Pancreas (tissue), 10 donors: ENCODE measurements at regions not wholly inside any gene's neighbourhood (a gene's known extent, or its start where the extent isn't known, plus 50 kb on each side); places are given as distances from the start of the nearest gene placed in this dataset.

Experiments used
- ATAC-seq, 4 donors: fragments of 200-7000 bp; cut with Tn5 transposase; one replicate each; pipeline versions ENCODE4 v1.8.0 to v1.9.1; 2020; ENCODE audit warnings: mild to moderate bottlenecking in 4 of 4, moderate library complexity in 4 of 4
- DNase-seq, 6 donors: peaks; one replicate each; pipeline ENCODE4 v3.0.0-alpha.2; 2020
- FAIRE-seq: peaks from 2 replicates; lab custom pipeline; 2012; peaks lifted over from hg19 to GRCh38; lab: Jason Lieb, UNC
- H3K27ac ChIP-seq, 4 donors: fragments of 200-600 bp; sonication (generic); 1 replicate in 3 of 4; 2 replicates in 1 of 4; pipeline versions ENCODE4 v1.5.0 to v1.8.0; 2020
- H3K27me3 ChIP-seq, 4 donors: fragments of 200-600 bp; one replicate each; pipeline ENCODE4 v1.8.0; 2021
- H3K36me3 ChIP-seq, 3 donors: fragments of 200-600 bp; sonication (generic) in 1 of 3; one replicate each; pipeline versions ENCODE4 v1.5.0 to v1.8.0; 2020 to 2021
- H3K4me1 ChIP-seq, 3 donors: fragments of 200-600 bp; one replicate each; pipeline ENCODE4 v1.8.0; 2021
- H3K4me3 ChIP-seq, 4 donors: fragments of 200-600 bp; sonication (generic) in 2 of 4; one replicate each; pipeline versions ENCODE4 v1.5.0 to v1.8.0; 2020 to 2021
- H3K9me3 ChIP-seq, 4 donors: fragments of 200-600 bp; one replicate each; pipeline ENCODE4 v1.8.0; 2021
- WGBS, 2 donors: extraction: QIAGEN DNeasy Blood & Tissue Kit; methylation state at CpG; one replicate each; pipeline ENCODE4 v1.1.7; 2013; 5-methylcytosine and 5-hydroxymethylcytosine counted together
- intact Hi-C, 3 donors: fragments of 100-400 bp; cut with DNase I; formaldehyde crosslinking; loops; one replicate each; pipeline versions ENCODE4 v1.11.1 to v1.14.2; 2022
- TF ChIP-seq, protein P1 (sequence below), 4 donors: fragments of 200-600 bp; sonication (generic) in 3 of 4; IDR thresholded peaks; one replicate each; pipeline versions ENCODE4 v1.5.0 to v1.8.0; 2021; ENCODE audit warnings: antibody characterized with exemption in 4 of 4
- donor health status: healthy with polysubstance abuse.
- donor health status: DM: no; HTN: no; CAD: no; lungs with moderate emphysema.
- donor health status: DM: no; HTN: no; CAD: no.
- donor health status: control.
- donor health status: control.
- donor health status: Bipolar disorder and iron deficiency.
- donor health status: DM: yes; HTN: yes; CAD: no.
- donor health status: DM: no; HTN: no; CAD: no.
- donor health status: DM: no; HTN: no; CAD: no.
- donor health status: DM: yes; HTN: yes; CAD: no.

DNA sequence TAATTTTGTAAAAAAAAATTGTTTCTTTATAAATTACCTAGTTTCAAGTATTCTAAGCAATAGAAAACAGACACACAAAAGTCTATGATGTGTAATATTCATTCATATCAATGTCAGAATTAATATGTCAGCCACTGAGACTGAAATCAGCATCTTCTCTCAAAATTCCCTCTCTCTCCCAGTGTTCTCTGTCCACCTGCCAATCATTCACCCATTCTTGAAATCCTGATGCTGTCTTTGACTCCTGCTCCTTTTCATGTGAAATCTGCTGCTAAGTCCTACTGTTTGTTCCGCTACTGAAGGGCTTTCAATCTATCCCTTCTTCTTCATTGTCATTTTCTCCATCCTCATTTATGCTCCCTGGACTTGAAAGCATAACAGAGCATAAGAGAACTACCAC lies 257.9 kb downstream of the SATB2 start:
- no peak for FAIRE-seq
- TF ChIP-seq, protein P1, sequence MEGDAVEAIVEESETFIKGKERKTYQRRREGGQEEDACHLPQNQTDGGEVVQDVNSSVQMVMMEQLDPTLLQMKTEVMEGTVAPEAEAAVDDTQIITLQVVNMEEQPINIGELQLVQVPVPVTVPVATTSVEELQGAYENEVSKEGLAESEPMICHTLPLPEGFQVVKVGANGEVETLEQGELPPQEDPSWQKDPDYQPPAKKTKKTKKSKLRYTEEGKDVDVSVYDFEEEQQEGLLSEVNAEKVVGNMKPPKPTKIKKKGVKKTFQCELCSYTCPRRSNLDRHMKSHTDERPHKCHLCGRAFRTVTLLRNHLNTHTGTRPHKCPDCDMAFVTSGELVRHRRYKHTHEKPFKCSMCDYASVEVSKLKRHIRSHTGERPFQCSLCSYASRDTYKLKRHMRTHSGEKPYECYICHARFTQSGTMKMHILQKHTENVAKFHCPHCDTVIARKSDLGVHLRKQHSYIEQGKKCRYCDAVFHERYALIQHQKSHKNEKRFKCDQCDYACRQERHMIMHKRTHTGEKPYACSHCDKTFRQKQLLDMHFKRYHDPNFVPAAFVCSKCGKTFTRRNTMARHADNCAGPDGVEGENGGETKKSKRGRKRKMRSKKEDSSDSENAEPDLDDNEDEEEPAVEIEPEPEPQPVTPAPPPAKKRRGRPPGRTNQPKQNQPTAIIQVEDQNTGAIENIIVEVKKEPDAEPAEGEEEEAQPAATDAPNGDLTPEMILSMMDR (IDR thresholded peaks at IDR 0.05), result no peak

DNA sequence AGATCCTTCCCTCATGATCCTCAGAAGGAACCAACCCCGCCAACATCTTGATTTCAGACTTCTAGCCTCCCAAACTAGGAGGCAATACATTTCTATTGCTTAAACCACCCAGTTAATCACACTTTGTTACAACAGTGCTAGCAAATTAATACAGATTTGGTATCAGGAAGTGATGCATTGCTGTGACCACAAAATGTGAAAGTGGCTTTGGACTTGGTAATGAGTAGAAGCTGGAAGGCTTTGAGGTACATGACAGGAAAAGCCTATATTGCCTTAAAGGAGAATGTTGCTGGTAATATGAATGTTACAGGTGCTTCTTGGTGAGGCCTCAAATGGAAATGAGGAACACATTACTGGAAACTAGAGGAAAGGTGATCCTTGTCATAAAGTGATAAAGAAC lies 260.3 kb downstream of the SATB2 start:
- no peak overlapping the region for H3K27ac ChIP-seq
- H3K4me3 ChIP-seq, result no peak overlapping the region
- intact Hi-C loops, result no loop called here
- DNase-seq (no peak), FAIRE-seq (no peak), ATAC-seq (no peak)
- TF ChIP-seq, protein P1 (IDR thresholded peaks at IDR 0.05), result no peak
- 78 to 90% methylated on average over 1 of the region's 1 CpG for WGBS, 2 donors
- H3K36me3 ChIP-seq, result no peaks in the 10 kb centered on the region
- H3K27me3 ChIP-seq, result no peaks in the 10 kb centered on the region
- no peaks in the 10 kb centered on the region for H3K4me1 ChIP-seq
- H3K9me3 ChIP-seq, result no peaks in the 10 kb centered on the region

More for the DNA sequence above, 257.9 kb downstream of the SATB2 start:
- Histone ChIP-seq H3K4me1 (no peaks in the 10 kb centered on the region), H3K27me3 (no peaks in the 10 kb centered on the region), H3K9me3 (no peaks in the 10 kb centered on the region), H3K27ac (no peak overlapping the region), H3K4me3 (no peak overlapping the region), H3K36me3 (no peaks in the 10 kb centered on the region)
- ATAC-seq, result no peak
- WGBS, 2 donors, result 64 to 93% methylated on average over 1 of the region's 1 CpG
- DNase-seq, result no peak
- intact Hi-C loops, result no loop called here

DNA sequence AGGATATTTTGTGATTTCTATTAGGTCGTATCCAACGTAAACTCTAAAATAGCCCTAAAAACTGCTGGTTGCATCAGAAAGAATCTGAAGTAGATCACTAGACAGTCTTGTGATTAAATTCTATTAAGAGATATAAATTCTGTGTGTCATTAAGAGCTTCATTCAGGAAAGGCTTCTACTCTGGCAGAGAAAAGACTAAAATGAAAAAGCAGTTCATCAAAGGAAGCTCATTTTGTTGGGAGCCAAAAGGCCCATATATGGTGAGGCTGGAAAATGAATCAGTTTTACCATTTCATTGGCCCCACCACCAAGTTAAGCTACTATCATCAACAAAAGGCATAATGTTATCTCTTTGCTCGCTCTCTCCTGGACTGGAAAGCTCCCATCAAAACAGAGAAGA lies 261.1 kb downstream of the SATB2 start:
- H3K27ac ChIP-seq, result no peak overlapping the region
- H3K36me3 ChIP-seq, result no peaks in the 10 kb centered on the region
- WGBS, 2 donors, result 78 to 82% methylated on average over 3 of the region's 3 CpGs
- intact Hi-C loops, result no loop called here
- TF ChIP-seq, protein P1 (IDR thresholded peaks at IDR 0.05), result no peak
- H3K27me3 ChIP-seq, result no peaks in the 10 kb centered on the region
- H3K4me1 ChIP-seq, result no peaks in the 10 kb centered on the region
- ATAC-seq, result no peak
- no peak for FAIRE-seq
- H3K9me3 ChIP-seq, result no peaks in the 10 kb centered on the region
- H3K4me3 ChIP-seq, result no peak overlapping the region
- no peak for DNase-seq

DNA sequence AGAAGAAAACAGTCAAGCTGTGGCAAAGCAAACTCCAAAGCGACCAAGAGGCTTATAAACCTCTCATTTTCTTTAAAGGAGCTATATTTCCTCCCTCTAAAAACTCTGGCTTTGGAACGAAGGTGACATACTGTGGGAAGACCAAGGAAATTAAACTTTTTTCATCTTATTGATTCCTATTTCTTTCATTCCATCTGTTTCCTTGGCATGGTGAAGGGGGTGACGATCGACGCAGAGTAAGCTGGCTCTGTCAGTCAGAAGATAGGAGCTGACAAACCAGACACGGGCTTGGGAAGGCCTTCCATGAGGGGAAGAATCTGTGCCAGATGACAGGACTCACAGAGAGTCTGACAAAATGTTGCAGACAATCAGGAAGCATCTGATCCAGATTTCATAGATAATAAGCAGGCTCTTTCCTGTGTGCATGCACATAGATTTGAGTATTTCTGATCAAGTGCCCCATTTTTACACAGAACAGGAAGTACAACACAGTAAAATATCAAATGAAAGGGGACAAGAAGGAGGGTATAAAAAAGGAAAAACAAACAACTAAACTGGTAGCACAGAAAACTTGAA lies 261.7 kb downstream of the SATB2 start:
- DNase-seq, result no peak
- TF ChIP-seq, protein P1 (IDR thresholded peaks at IDR 0.05), result no peak
- 66 to 69% methylated on average over 6 of the region's 6 CpGs for WGBS, 2 donors
- H3K9me3 ChIP-seq, result no peaks in the 10 kb centered on the region
- no peaks in the 10 kb centered on the region for H3K4me1 ChIP-seq
- no peak overlapping the region for H3K27ac ChIP-seq
- no peaks in the 10 kb centered on the region for H3K27me3 ChIP-seq
- H3K36me3 ChIP-seq, result no peaks in the 10 kb centered on the region
- no peak for FAIRE-seq
- no peak for ATAC-seq
- H3K4me3 ChIP-seq, result no peak overlapping the region
- intact Hi-C loops, result no loop called here

DNA sequence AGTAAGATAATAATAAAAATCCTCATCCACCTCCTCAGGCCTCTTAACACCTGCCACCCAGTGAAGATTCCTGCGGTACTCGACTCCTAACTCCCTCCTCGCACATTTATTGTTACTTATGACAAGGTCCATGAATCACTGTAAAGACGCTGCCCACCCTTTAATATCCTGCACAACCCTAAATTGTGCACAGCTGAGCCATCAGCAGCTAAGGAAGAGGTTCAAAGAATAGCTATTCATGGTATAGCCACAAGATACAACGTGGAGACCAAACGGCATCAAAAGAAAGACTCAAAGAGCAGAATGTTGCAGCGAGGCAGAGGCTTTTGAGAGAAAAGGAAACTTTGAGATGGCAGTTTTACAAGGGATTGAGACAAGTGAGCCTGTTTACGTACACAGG lies 266.3 kb downstream of the SATB2 start:
- Histone ChIP-seq H3K4me3 (no peak overlapping the region), H3K27me3 (no peaks in the 10 kb centered on the region), H3K27ac (no peak overlapping the region), H3K36me3 (no peaks in the 10 kb centered on the region), H3K9me3 (no peaks in the 10 kb centered on the region), H3K4me1 (no peaks in the 10 kb centered on the region)
- 41 to 46% methylated on average over 8 of the region's 8 CpGs for WGBS, 2 donors
- TF ChIP-seq, protein P1 (IDR thresholded peaks at IDR 0.05), result no peak
- FAIRE-seq (no peak), ATAC-seq (no peak), DNase-seq (no peak)
- intact Hi-C loops, result no loop called here
